IMR-90 (cell line): ENCODE measurements at regions not wholly inside any gene's neighbourhood (a gene's known extent, or its start where the extent isn't known, plus 50 kb on each side); places are given as distances from the start of the nearest gene placed in this dataset.

ENCODE experiments used
- ATAC-seq: fragments of 200-7000 bp; cut with Tn5 transposase; 2 replicates; pipeline ENCODE4 v1.9.1; 2020; ENCODE audit warnings: low read depth, mild to moderate bottlenecking, moderate library complexity
- BruUV-seq: library from RNA; stranded (reverse); fragments of 400-500 nt; replicated peaks from 2 replicates; lab custom pipeline; 2021; lab: Mats Ljungman, UMichigan
- CTCF ChIA-PET: fragments of 300-600 bp; formaldehyde crosslinking; extraction: SDS; loops from one replicate; lab custom pipeline; 2021; ENCODE audit warnings: antibody characterized with exemption; lab: Yijun Ruan, JAX
- POLR2A ChIA-PET: fragments of 300-600 bp; sonication (Branson Sonifier 250); formaldehyde crosslinking; loops from one replicate; lab custom pipeline; 2022; ENCODE audit warnings: antibody characterized with exemption; ENCODE audit not compliant: unreplicated experiment; lab: Charles Lee
- DNase-seq: peaks from one replicate; pipeline ENCODE4 v3.0.0; 2013
- H2AFZ ChIP-seq: replicated peaks from 2 replicates; pipeline ENCODE3; 2013; ENCODE audit warnings: low read length, mild to moderate bottlenecking; ENCODE audit not compliant: poor library complexity
- H2AK5ac ChIP-seq: 2 replicates; pipeline ENCODE4 v1.6.1; 2013; ENCODE audit warnings: low read depth, low read length, inconsistent platforms
- H2AK9ac ChIP-seq: replicated peaks from 2 replicates; pipeline ENCODE3; 2013; ENCODE audit warnings: mild to moderate bottlenecking, low read depth, low read length, moderate library complexity; ENCODE audit not compliant: poor library complexity
- H2BK120ac ChIP-seq: 2 replicates; pipeline ENCODE4 v1.6.1; 2013; ENCODE audit warnings: low read depth, low read length, inconsistent platforms
- H2BK15ac ChIP-seq: 3 replicates; pipeline ENCODE4 v1.6.1; 2013; ENCODE audit warnings: low read depth, low read length, inconsistent platforms
- H2BK20ac ChIP-seq: 2 replicates; pipeline ENCODE4 v1.6.1; 2013; ENCODE audit warnings: low read depth, mild to moderate bottlenecking, inconsistent platforms, low read length, moderate library complexity
- H2BK5ac ChIP-seq: 2 replicates; pipeline ENCODE4 v1.6.1; 2013; ENCODE audit warnings: mild to moderate bottlenecking, low read depth, low read length, inconsistent platforms; ENCODE audit not compliant: poor library complexity, severe bottlenecking
- H3K14ac ChIP-seq: replicated peaks from 2 replicates; pipeline ENCODE4 v1.6.1; 2013; ENCODE audit warnings: low read depth, low read length, inconsistent platforms
- H3K18ac ChIP-seq: 2 replicates; pipeline ENCODE4 v1.6.1; 2013; ENCODE audit warnings: low read depth, low read length, control low read depth
- H3K23ac ChIP-seq: 2 replicates; pipeline ENCODE4 v1.6.1; 2013; ENCODE audit warnings: low read depth, low read length, inconsistent platforms
- H3K27ac ChIP-seq: 2 replicates; pipeline ENCODE4 v1.5.1; 2013; ENCODE audit warnings: mild to moderate bottlenecking, control low read depth, low read length; ENCODE audit not compliant: insufficient read depth
- H3K27me3 ChIP-seq: 2 replicates; pipeline ENCODE4 v1.6.1; 2013; ENCODE audit warnings: low read length; ENCODE audit not compliant: control insufficient read depth, insufficient read depth
- H3K36me3 ChIP-seq: 2 replicates; pipeline ENCODE4 v1.6.1; 2013; ENCODE audit warnings: low read length, mixed read lengths; ENCODE audit not compliant: control insufficient read depth, insufficient read depth
- H3K4ac ChIP-seq: 2 replicates; pipeline ENCODE4 v1.6.1; 2013; ENCODE audit warnings: low read depth, low read length, inconsistent platforms
- H3K4me1 ChIP-seq: 2 replicates; pipeline ENCODE4 v1.6.1; 2013; ENCODE audit warnings: low read length, mixed read lengths; ENCODE audit not compliant: control insufficient read depth, insufficient read depth
- H3K4me2 ChIP-seq: 2 replicates; pipeline ENCODE4 v1.6.1; 2013; ENCODE audit warnings: low read depth, mild to moderate bottlenecking, control low read depth, low read length, moderate library complexity
- H3K4me3 ChIP-seq: 2 replicates; pipeline ENCODE4 v1.5.1; 2013; ENCODE audit warnings: low read depth, mild to moderate bottlenecking, control low read depth, low read length, moderate library complexity; ENCODE audit not compliant: insufficient read depth
- H3K56ac ChIP-seq: 2 replicates; pipeline ENCODE4 v1.6.1; 2013; ENCODE audit warnings: low read length, inconsistent platforms; ENCODE audit not compliant: insufficient read depth; ENCODE audit errors: extremely low read depth
- H3K79me1 ChIP-seq, 2 experiments: 2 replicates each; pipeline ENCODE4 v1.6.1; 2013; ENCODE audit warnings: low read length in 2 of 2, inconsistent platforms in 1 of 2, low read depth in 1 of 2
- H3K9ac ChIP-seq: 2 replicates; pipeline ENCODE4 v1.6.1; 2013; ENCODE audit warnings: low read depth, low read length, control low read depth
- H3K9me1 ChIP-seq: 2 replicates; pipeline ENCODE4 v1.6.1; 2013; ENCODE audit warnings: low read length, inconsistent platforms; ENCODE audit not compliant: insufficient read depth
- H3K9me3 ChIP-seq: 2 replicates; pipeline ENCODE4 v1.6.1; 2013; ENCODE audit warnings: low read length; ENCODE audit not compliant: control insufficient read depth, insufficient read depth
- H4K20me1 ChIP-seq: 2 replicates; pipeline ENCODE4 v1.6.1; 2013; ENCODE audit warnings: low read length, inconsistent platforms; ENCODE audit not compliant: insufficient read depth
- H4K5ac ChIP-seq: 2 replicates; pipeline ENCODE4 v1.6.1; 2013; ENCODE audit warnings: mild to moderate bottlenecking, low read depth, low read length, control low read depth
- H4K8ac ChIP-seq, 2 experiments: 2 replicates each; pipeline ENCODE4 v1.6.1; 2013; ENCODE audit warnings: low read depth in 2 of 2, low read length in 2 of 2, control low read depth in 1 of 2, inconsistent platforms in 1 of 2
- H4K91ac ChIP-seq: 2 replicates; pipeline ENCODE4 v1.6.1; 2013; ENCODE audit warnings: low read depth, low read length, inconsistent platforms; ENCODE audit not compliant: insufficient read depth
- FOS ChIP-seq: fragments of 150-350 bp; IDR thresholded peaks from 2 replicates; pipeline ENCODE4 v1.6.1; 2016; ENCODE audit warnings: low read depth, low read length
- WGBS, 2 experiments: methylation state at CpG; one replicate each; pipeline versions ENCODE4 v1.1.5 to v1.1.7; 2013; ENCODE audit warnings: missing lambda C conversion rate in 2 of 2; ENCODE audit not compliant: insufficient read length in 1 of 2; ENCODE audit errors: extremely low coverage in 2 of 2; 5-methylcytosine and 5-hydroxymethylcytosine counted together
- dilution Hi-C: fragments of 300-500 bp; cut with HindIII; formaldehyde crosslinking; loops from one replicate; pipeline ENCODE4 v1.14.3; 2018; ENCODE audit warnings: low sequenced_read_pairs; ENCODE audit not compliant: unreplicated experiment
- in situ Hi-C: fragments of 300-500 bp; cut with MboI; formaldehyde crosslinking; loops from 3 replicates; pipeline ENCODE4 v1.14.3; 2019; ENCODE audit warnings: low sequenced_read_pairs, inconsistent platforms, mixed read lengths
- intact Hi-C: fragments of 100-400 bp; cut with micrococcal nuclease; formaldehyde crosslinking; loops from 2 replicates; pipeline ENCODE4 v1.10.0; 2022

DNA sequence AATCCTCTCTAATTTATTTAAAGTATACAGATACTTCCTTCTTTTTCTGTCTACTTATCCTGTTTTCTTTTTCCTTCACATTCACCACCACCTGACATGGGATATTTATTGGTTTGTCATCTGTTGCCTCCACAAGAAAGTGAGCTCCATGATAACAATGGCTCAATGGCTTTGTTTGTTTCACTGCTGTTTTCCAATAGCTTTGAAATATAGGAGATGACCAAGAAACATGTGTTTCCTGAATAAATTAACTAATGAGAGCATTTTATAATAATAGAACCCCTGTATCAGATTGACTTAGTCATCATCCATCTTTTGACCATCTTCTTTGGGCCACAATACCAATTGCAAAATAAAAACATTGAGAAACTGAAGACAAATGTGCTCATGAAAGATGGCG, 180.2 kb upstream of the GAS1 start:
- Histone ChIP-seq H3K56ac (no peak overlapping the region), H4K8ac (no peak overlapping the region), H3K9ac (no peak overlapping the region), H2BK15ac (no peak overlapping the region), H3K4ac (no peak overlapping the region), H3K27ac (no peak overlapping the region), H3K18ac (no peak overlapping the region), H3K14ac (no peak overlapping the region), H3K9me1 (peaks cover 6% of the 10 kb centered on the region; the same call in 1 of the 2 replicates), H3K4me1 (peaks cover 2% of the 10 kb centered on the region; the same call in 1 of the 2 replicates), H2BK20ac (no peak overlapping the region), H3K4me2 (no peak overlapping the region), H3K79me1 (no peaks in the 10 kb centered on the region), H2AFZ (no peak overlapping the region), H4K5ac (no peak overlapping the region), H2BK120ac (no peak overlapping the region), H3K27me3 (no peaks in the 10 kb centered on the region), H2AK5ac (no peak overlapping the region), H3K36me3 (no peaks in the 10 kb centered on the region), H3K4me3 (no peak overlapping the region), H2BK5ac (no peak overlapping the region), H4K20me1 (no peaks in the 10 kb centered on the region), H2AK9ac (no peak overlapping the region), H4K91ac (no peak overlapping the region), H3K23ac (no peak overlapping the region), H3K9me3 (no peaks in the 10 kb centered on the region)
- TF ChIP-seq FOS: no peak
- ChIA-PET CTCF (no interaction called here), POLR2A (no interaction called here)
- intact Hi-C loops (no loop called here), dilution Hi-C loops (no loop called here), in situ Hi-C loops (no loop called here)
- BruUV-seq: no TSS peak
- DNase-seq (no peak), ATAC-seq (no peak)
- WGBS, 2 experiments: no CpG with 5 or more reads among the region's 1 CpG
